ENCODE measurements at regions not wholly inside any gene's neighbourhood (a gene's known extent, or its start where the extent isn't known, plus 50 kb on each side); places are given as distances from the start of the nearest gene placed in this dataset.

DNA sequence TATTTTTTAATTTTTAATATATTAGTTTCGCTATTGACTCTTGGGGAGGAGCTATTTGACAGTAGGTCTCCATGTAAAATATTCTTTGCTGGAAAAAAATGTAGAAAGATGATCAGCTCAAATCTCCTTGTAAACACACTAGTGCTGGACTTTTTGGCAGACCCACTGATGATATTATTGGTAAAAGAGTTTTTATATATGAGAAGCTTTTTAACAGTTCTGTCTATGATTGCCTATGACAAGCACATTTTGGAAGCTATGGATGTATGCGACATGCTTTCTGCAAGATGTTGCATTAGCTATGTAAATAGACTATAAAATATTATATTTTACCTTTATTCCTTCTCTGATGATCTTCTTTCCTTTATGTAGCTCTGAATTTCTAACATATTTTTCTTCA lies 928.5 kb downstream of the DNAJB9 start:
- WGBS, 2 experiments (ENCODE audit: low coverage in 1 of 2, low lambda C conversion rate in 2 of 2, missing lambda C conversion rate in 2 of 2): 23 to 35% methylated on average over 2 of the region's 2 CpGs
- no peaks in the 10 kb centered on the region for H4K20me1 ChIP-seq (ENCODE audit: insufficient read depth)
- H3K4me2 ChIP-seq (ENCODE audit: unreplicated experiment): no peak overlapping the region
- DNase-seq: no peak
- H3K79me2 ChIP-seq (ENCODE audit: insufficient read depth): no peaks in the 10 kb centered on the region
- no peak overlapping the region for H2AFZ ChIP-seq
- H3K4me3 ChIP-seq: no peak overlapping the region
- no peak overlapping the region for H3K27ac ChIP-seq
- H3K9ac ChIP-seq: no peak overlapping the region
- in situ Hi-C loops (cut with MboI): no loop called here
- no peaks in the 10 kb centered on the region for H3K36me3 ChIP-seq (ENCODE audit: low read depth)
- H3K27me3 ChIP-seq (replicated peaks; ENCODE audit: insufficient read depth): no peaks in the 10 kb centered on the region
- no peaks in the 10 kb centered on the region; the same call in 1 of the 2 replicates for H3K9me2 ChIP-seq (ENCODE audit: insufficient read depth)
- H3K9me3 ChIP-seq (ENCODE audit: low read depth): no peaks in the 10 kb centered on the region
- no peak for TF ChIP-seq EZH2 (IDR thresholded peaks at IDR 0.05; ENCODE audit: insufficient read depth, poor library complexity, severe bottlenecking)
- TF ChIP-seq EZH2phosphoT487 (IDR thresholded peaks at IDR 0.05; ENCODE audit: insufficient read depth, low read depth): no peak
- H3K4me1 ChIP-seq (ENCODE audit: insufficient read depth): no peaks in the 10 kb centered on the region
- no peaks in the 10 kb centered on the region for H3F3A ChIP-seq (ENCODE audit: insufficient read depth)

DNA sequence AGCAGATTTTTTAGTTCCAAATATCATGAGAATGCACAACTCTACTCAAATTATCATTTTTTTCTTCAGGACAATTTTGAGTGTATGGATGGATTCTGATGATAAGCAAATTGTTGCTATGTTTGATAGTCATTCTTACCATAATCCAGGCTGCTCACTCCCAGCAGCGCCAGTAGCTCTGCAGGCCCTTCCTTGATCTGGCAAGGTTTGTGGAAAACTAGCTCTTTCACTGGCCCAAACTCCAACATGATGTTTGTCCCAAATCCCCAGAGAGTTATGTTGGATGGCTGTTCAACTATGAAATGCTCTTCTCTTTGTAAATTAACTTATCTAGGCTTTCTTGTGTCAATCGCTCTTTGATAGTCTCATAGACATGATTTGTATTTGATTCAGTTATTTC lies 933.7 kb downstream of the DNAJB9 start:
- H3K9me2 ChIP-seq (ENCODE audit: insufficient read depth): no peaks in the 10 kb centered on the region; the same call in 1 of the 2 replicates
- H3K4me2 ChIP-seq (ENCODE audit: unreplicated experiment): no peak overlapping the region
- no peak overlapping the region for H3K4me3 ChIP-seq
- no peaks in the 10 kb centered on the region for H3K4me1 ChIP-seq (ENCODE audit: insufficient read depth)
- no peak for DNase-seq
- H3K27ac ChIP-seq: no peak overlapping the region
- no peak overlapping the region for H3K9ac ChIP-seq
- H3F3A ChIP-seq (ENCODE audit: insufficient read depth): no peaks in the 10 kb centered on the region
- H3K9me3 ChIP-seq (ENCODE audit: low read depth): no peaks in the 10 kb centered on the region
- H3K79me2 ChIP-seq (ENCODE audit: insufficient read depth): no peaks in the 10 kb centered on the region
- in situ Hi-C loops (cut with MboI): no loop called here
- H4K20me1 ChIP-seq (ENCODE audit: insufficient read depth): no peaks in the 10 kb centered on the region
- H3K36me3 ChIP-seq (ENCODE audit: low read depth): no peaks in the 10 kb centered on the region
- H3K27me3 ChIP-seq (replicated peaks; ENCODE audit: insufficient read depth): no peaks in the 10 kb centered on the region
- no peak overlapping the region for H2AFZ ChIP-seq
- WGBS, 2 experiments (ENCODE audit: low coverage in 1 of 2, low lambda C conversion rate in 2 of 2, missing lambda C conversion rate in 2 of 2): 16% methylated on average over 2 of the region's 2 CpGs
- TF ChIP-seq EZH2phosphoT487 (IDR thresholded peaks at IDR 0.05; ENCODE audit: insufficient read depth, low read depth): no peak
- no peak for TF ChIP-seq EZH2 (IDR thresholded peaks at IDR 0.05; ENCODE audit: insufficient read depth, poor library complexity, severe bottlenecking)

DNA sequence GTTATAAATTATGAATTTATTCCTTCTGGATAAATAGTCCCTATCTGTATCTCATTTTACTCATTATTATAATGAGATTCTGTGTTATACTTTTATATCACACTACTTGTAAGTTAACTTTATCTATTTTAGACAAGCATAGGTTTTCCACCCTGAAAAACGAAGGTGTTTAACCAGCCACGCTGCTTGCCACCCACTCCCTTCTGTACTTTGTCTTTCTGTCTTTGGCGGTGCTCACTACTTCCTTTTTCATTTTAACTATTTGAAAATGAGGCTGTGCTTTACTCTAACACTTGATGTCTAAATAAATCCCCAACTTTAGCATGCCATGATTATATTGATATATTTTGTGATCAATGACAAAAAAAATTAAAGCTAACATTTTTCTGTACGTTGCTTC lies 952.9 kb downstream of the DNAJB9 start:
- no peak overlapping the region for H2AFZ ChIP-seq
- H3K9ac ChIP-seq: no peak overlapping the region
- H3F3A ChIP-seq (ENCODE audit: insufficient read depth): no peaks in the 10 kb centered on the region
- no peaks in the 10 kb centered on the region for H3K4me1 ChIP-seq (ENCODE audit: insufficient read depth)
- no peak overlapping the region for H3K4me2 ChIP-seq (ENCODE audit: unreplicated experiment)
- no peaks in the 10 kb centered on the region for H3K27me3 ChIP-seq (replicated peaks; ENCODE audit: insufficient read depth)
- TF ChIP-seq EZH2 (IDR thresholded peaks at IDR 0.05; ENCODE audit: insufficient read depth, poor library complexity, severe bottlenecking): no peak
- no peak for TF ChIP-seq EZH2phosphoT487 (IDR thresholded peaks at IDR 0.05; ENCODE audit: insufficient read depth, low read depth)
- H3K79me2 ChIP-seq (ENCODE audit: insufficient read depth): no peaks in the 10 kb centered on the region
- no peak overlapping the region for H3K27ac ChIP-seq
- no peak for DNase-seq
- in situ Hi-C loops (cut with MboI): no loop called here
- H3K9me3 ChIP-seq (ENCODE audit: low read depth): peaks cover 3% of the 10 kb centered on the region
- H3K36me3 ChIP-seq (ENCODE audit: low read depth): no peaks in the 10 kb centered on the region
- H4K20me1 ChIP-seq (ENCODE audit: insufficient read depth): no peaks in the 10 kb centered on the region
- no peak overlapping the region for H3K4me3 ChIP-seq
- WGBS, 2 experiments (ENCODE audit: low coverage in 1 of 2, low lambda C conversion rate in 2 of 2, missing lambda C conversion rate in 2 of 2): 24 to 25% methylated on average over 4 of the region's 4 CpGs
- no peaks in the 10 kb centered on the region for H3K9me2 ChIP-seq (ENCODE audit: insufficient read depth)

DNA sequence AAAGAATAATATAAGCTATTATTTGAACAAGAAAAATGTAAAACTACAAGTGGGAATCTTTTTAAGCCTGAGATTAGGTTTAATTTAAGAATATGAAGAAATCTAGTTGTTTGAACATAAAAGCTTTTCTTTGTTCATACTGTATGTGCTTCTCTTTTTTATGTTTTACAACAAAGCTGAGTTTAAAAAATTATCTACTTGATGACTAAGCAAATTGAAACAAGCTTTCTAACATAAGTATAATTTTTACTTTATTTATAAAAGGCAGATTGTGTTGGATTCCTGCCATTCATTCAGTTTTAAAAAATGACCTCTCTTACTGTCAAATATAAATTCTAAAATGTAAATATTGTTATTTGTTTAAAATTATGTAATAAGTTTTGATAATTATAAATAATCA lies 958.2 kb downstream of the DNAJB9 start:
- in situ Hi-C loops (cut with MboI): no loop called here

DNA sequence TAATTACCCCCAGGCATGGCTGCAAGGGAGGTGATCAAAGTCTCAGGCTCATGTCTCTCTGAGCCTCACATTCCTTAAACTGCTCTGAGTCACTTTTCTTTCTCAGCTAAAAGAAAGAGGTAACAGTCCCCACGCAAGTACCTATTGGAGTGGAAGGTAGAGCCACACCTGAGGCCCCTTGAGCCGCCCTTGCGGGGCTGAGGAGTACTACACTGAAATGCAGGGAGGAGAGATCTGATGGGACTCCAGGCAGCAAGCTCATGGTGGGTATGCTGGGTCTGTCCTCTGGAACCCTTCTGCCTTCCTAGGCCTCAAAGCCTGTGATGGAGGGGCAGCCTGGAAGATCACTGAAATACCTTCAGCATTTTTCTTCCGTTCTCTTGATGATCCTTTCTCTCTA lies 960.0 kb downstream of the DNAJB9 start:
- H2AFZ ChIP-seq: no peak overlapping the region
- H3K9me2 ChIP-seq (ENCODE audit: insufficient read depth): no peaks in the 10 kb centered on the region
- WGBS, 2 experiments (ENCODE audit: low coverage in 1 of 2, low lambda C conversion rate in 2 of 2, missing lambda C conversion rate in 2 of 2): 28 to 29% methylated on average over 4 of the region's 4 CpGs
- in situ Hi-C loops (cut with MboI): no loop called here
- H3K4me1 ChIP-seq (ENCODE audit: insufficient read depth): no peaks in the 10 kb centered on the region
- H3K9me3 ChIP-seq (ENCODE audit: low read depth): no peaks in the 10 kb centered on the region
- H3K27me3 ChIP-seq (replicated peaks; ENCODE audit: insufficient read depth): no peaks in the 10 kb centered on the region
- no peak overlapping the region for H3K4me3 ChIP-seq
- no peak overlapping the region for H3K9ac ChIP-seq
- no peaks in the 10 kb centered on the region for H3K36me3 ChIP-seq (ENCODE audit: low read depth)
- no peak for TF ChIP-seq EZH2 (IDR thresholded peaks at IDR 0.05; ENCODE audit: insufficient read depth, poor library complexity, severe bottlenecking)
- no peak for TF ChIP-seq EZH2phosphoT487 (IDR thresholded peaks at IDR 0.05; ENCODE audit: insufficient read depth, low read depth)
- no peak overlapping the region for H3K4me2 ChIP-seq (ENCODE audit: unreplicated experiment)
- no peaks in the 10 kb centered on the region for H3F3A ChIP-seq (ENCODE audit: insufficient read depth)
- no peak for DNase-seq
- H3K79me2 ChIP-seq (ENCODE audit: insufficient read depth): no peaks in the 10 kb centered on the region
- H3K27ac ChIP-seq: no peak overlapping the region
- H4K20me1 ChIP-seq (ENCODE audit: insufficient read depth): no peaks in the 10 kb centered on the region

More for the DNA sequence above, 958.2 kb downstream of the DNAJB9 start:
- Histone ChIP-seq H4K20me1 (ENCODE audit: insufficient read depth) (no peaks in the 10 kb centered on the region), H3K4me3 (no peak overlapping the region), H3F3A (ENCODE audit: insufficient read depth) (no peaks in the 10 kb centered on the region), H3K36me3 (ENCODE audit: low read depth) (no peaks in the 10 kb centered on the region), H3K79me2 (ENCODE audit: insufficient read depth) (no peaks in the 10 kb centered on the region), H3K9me2 (ENCODE audit: insufficient read depth) (no peaks in the 10 kb centered on the region), H3K9me3 (ENCODE audit: low read depth) (no peaks in the 10 kb centered on the region), H3K4me1 (ENCODE audit: insufficient read depth) (no peaks in the 10 kb centered on the region), H2AFZ (no peak overlapping the region), H3K27me3 (replicated peaks; ENCODE audit: insufficient read depth) (no peaks in the 10 kb centered on the region), H3K9ac (no peak overlapping the region), H3K27ac (no peak overlapping the region), H3K4me2 (ENCODE audit: unreplicated experiment) (no peak overlapping the region)
- no peak for DNase-seq
- TF ChIP-seq EZH2 (IDR thresholded peaks at IDR 0.05; ENCODE audit: insufficient read depth, poor library complexity, severe bottlenecking) (no peak), EZH2phosphoT487 (IDR thresholded peaks at IDR 0.05; ENCODE audit: insufficient read depth, low read depth) (no peak)
